GM21423 (cell line): ENCODE measurements at regions not wholly inside any gene's neighbourhood (a gene's known extent, or its start where the extent isn't known, plus 50 kb on each side); places are given as distances from the start of the nearest gene placed in this dataset.
"Not testable (repeated sequence)": the region's sequence is repeated elsewhere in the genome, so short reads cannot be mapped to it uniquely, and the experiment has no call there.

Source experiments
- ATAC-seq: cut with Tn5 transposase; IDR thresholded peaks from one replicate; pipeline ENCODE4 v1.9.1; 2021; ENCODE audit warnings: mild to moderate bottlenecking, moderate library complexity; ENCODE audit not compliant: unreplicated experiment

- no peak for ATAC-seq
Measured at GRCh38 chr7:114802632-114803031, 119.3 kb upstream of the MDFIC start.

GRCh38 chr7:114806590-114807162 lies 115.2 kb upstream of the MDFIC start:
- no peak for ATAC-seq

GRCh38 chr7:114812570-114812969 lies 109.3 kb upstream of the MDFIC start:
- ATAC-seq: no peak

- no peak for ATAC-seq
Measured at GRCh38 chr7:114813624-114814023, 108.3 kb upstream of the MDFIC start.

GRCh38 chr7:114817036-114817435 lies 104.9 kb upstream of the MDFIC start:
- ATAC-seq: not testable (repeated sequence)

- ATAC-seq: no peak
Measured at GRCh38 chr7:114818501-114818900, 103.4 kb upstream of the MDFIC start.

- no peak for ATAC-seq
Measured at GRCh38 chr7:114819616-114820362, 102.1 kb upstream of the MDFIC start.

- ATAC-seq: no peak
Measured at GRCh38 chr7:114821030-114821900, 100.6 kb upstream of the MDFIC start.

- no peak for ATAC-seq
Measured at GRCh38 chr7:114822131-114822530, 99.8 kb upstream of the MDFIC start.

- no peak for ATAC-seq
Measured at GRCh38 chr7:114822844-114823243, 99.0 kb upstream of the MDFIC start.

- no peak for ATAC-seq
Measured at GRCh38 chr7:114823290-114823689, 98.6 kb upstream of the MDFIC start.

GRCh38 chr7:114825423-114825951 lies 96.4 kb upstream of the MDFIC start:
- no peak for ATAC-seq

- no peak for ATAC-seq
Measured at GRCh38 chr7:114830952-114831351, 90.9 kb upstream of the MDFIC start.

GRCh38 chr7:114832906-114833595 lies 88.8 kb upstream of the MDFIC start:
- ATAC-seq: peak; percentile 91

- ATAC-seq: no peak
Measured at GRCh38 chr7:114835303-114835702, 86.6 kb upstream of the MDFIC start.

- ATAC-seq: no peak
Measured at GRCh38 chr7:114835861-114836260, 86.0 kb upstream of the MDFIC start.

- no peak for ATAC-seq
Measured at GRCh38 chr7:114842551-114843065, 79.3 kb upstream of the MDFIC start.

- ATAC-seq: no peak
Measured at GRCh38 chr7:114843102-114843501, 78.8 kb upstream of the MDFIC start.

GRCh38 chr7:114851406-114852061 lies 70.4 kb upstream of the MDFIC start:
- no peak for ATAC-seq

- ATAC-seq: no peak
Measured at GRCh38 chr7:114852293-114852692, 69.6 kb upstream of the MDFIC start.
